ENCODE measurements at regions not wholly inside any gene's neighbourhood (a gene's known extent, or its start where the extent isn't known, plus 50 kb on each side); places are given as distances from the start of the nearest gene placed in this dataset.

DNA sequence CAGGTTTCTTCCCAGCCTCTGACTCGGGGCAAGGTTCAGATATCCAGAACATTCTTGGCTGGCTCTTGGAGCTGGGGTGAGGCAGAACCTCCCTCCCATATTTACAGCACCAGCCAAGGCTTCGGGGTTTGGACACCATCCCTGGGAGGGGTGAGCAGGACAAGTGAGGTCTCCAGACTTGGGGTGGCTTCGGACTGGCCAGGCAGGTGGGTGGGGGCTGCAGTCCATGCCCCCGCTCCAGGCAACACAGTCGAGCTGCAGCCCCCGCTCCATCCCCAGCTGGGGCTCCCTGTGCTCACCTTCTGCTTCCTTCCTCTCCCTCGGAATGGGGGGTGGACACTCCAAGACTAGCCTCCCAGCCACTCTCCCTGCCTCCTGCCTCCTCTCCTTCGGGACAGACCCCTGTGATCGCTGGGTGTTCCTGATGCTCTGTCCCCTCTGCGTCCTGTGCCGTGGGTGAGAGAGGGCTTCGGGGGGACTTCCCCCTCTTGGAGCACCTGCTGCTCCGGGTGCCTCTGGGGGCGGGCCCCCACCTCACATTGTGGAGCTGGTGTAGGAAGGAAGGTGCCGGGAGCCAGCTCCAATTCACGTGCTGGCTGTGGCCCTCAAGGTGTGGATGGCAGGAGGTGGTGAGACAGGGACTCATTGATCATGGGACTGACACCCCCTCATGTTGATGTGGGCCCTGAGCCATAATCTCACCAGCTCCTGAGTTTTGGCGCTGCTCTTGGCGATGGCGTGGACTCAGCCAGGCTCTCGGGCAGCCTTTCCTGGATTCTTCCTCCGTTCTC lies 189.2 kb downstream of the SEC14L1 start:
- no peak for DNase-seq (ENCODE audit: low read depth in 2 of 2)
- H3K4me3 ChIP-seq (replicated peaks in 1 of 4; ENCODE audit: control extremely low read depth in 1 of 4, insufficient read depth in 1 of 4, low read depth in 3 of 4, low read length in 4 of 4) = no peak overlapping the region
- H4K20me1 ChIP-seq (ENCODE audit: control insufficient read depth, extremely low read depth, insufficient read depth, low read length) = no peaks in the 10 kb centered on the region
- H3K9ac ChIP-seq (ENCODE audit: insufficient read depth, low read length) = no peak overlapping the region
- peaks cover 23% of the 10 kb centered on the region for H3K4me1 ChIP-seq (ENCODE audit: control insufficient read depth, extremely low read depth, insufficient read depth, low read length)
- H3K27ac ChIP-seq (ENCODE audit: insufficient read depth, low read length) = no peak overlapping the region
- H2AFZ ChIP-seq (ENCODE audit: low read length) = no peak overlapping the region
- H3K27me3 ChIP-seq (ENCODE audit: control insufficient read depth, insufficient read depth, low read length) = no peaks in the 10 kb centered on the region
- TF ChIP-seq, protein P1, sequence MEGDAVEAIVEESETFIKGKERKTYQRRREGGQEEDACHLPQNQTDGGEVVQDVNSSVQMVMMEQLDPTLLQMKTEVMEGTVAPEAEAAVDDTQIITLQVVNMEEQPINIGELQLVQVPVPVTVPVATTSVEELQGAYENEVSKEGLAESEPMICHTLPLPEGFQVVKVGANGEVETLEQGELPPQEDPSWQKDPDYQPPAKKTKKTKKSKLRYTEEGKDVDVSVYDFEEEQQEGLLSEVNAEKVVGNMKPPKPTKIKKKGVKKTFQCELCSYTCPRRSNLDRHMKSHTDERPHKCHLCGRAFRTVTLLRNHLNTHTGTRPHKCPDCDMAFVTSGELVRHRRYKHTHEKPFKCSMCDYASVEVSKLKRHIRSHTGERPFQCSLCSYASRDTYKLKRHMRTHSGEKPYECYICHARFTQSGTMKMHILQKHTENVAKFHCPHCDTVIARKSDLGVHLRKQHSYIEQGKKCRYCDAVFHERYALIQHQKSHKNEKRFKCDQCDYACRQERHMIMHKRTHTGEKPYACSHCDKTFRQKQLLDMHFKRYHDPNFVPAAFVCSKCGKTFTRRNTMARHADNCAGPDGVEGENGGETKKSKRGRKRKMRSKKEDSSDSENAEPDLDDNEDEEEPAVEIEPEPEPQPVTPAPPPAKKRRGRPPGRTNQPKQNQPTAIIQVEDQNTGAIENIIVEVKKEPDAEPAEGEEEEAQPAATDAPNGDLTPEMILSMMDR (conservative IDR thresholded peaks at IDR 0.05 in 1 of 2, IDR thresholded peaks at IDR 0.05 in 1 of 2; ENCODE audit: low read depth in 1 of 2, low read length in 2 of 2) = no peak
- H3K36me3 ChIP-seq (ENCODE audit: control insufficient read depth, insufficient read depth, low read length) = peaks cover 9% of the 10 kb centered on the region
- no peaks in the 10 kb centered on the region for H3K9me3 ChIP-seq (ENCODE audit: control insufficient read depth, insufficient read depth, low read depth, low read length)
- H3K4me2 ChIP-seq (ENCODE audit: extremely low read depth, insufficient read depth, low read length) = no peak overlapping the region
- peaks cover 88% of the 10 kb centered on the region for H3K79me2 ChIP-seq (ENCODE audit: control insufficient read depth, insufficient read depth, low read length)

DNA sequence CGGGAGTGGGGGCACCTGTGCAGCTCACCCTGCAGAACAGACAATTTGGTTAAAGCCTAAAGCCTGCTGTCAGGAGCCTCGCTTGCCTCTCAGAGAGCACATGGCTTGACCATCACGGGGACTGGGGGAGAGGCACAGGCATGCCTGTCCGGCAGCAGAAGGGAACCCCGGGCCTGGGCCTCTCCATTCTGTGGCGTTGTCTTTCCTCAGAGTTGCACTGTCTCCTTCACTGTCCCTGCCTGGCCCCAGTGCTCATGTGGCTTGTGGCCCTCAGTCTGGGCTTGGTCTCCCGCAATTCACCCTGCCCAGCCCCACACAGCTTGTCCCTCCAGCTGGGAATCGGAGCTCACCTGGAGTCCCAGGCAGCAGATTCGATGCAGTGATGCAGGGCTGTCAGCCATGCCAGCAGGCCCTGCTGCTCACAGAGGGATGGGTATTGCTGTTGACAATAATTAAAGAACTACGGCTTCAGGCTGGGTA lies 189.9 kb downstream of the SEC14L1 start:
- H3K9ac ChIP-seq (ENCODE audit: insufficient read depth, low read length) = no peak overlapping the region
- no peak overlapping the region for H3K4me2 ChIP-seq (ENCODE audit: extremely low read depth, insufficient read depth, low read length)
- H2AFZ ChIP-seq (ENCODE audit: low read length) = no peak overlapping the region
- no peaks in the 10 kb centered on the region for H4K20me1 ChIP-seq (ENCODE audit: control insufficient read depth, extremely low read depth, insufficient read depth, low read length)
- H3K4me3 ChIP-seq (replicated peaks in 1 of 4; ENCODE audit: control extremely low read depth in 1 of 4, insufficient read depth in 1 of 4, low read depth in 3 of 4, low read length in 4 of 4) = no peak overlapping the region
- no peak for TF ChIP-seq EZH2 (IDR thresholded peaks at IDR 0.05; ENCODE audit: low read length, missing control alignments)
- TF ChIP-seq, protein P1 (conservative IDR thresholded peaks at IDR 0.05 in 1 of 2, IDR thresholded peaks at IDR 0.05 in 1 of 2; ENCODE audit: low read depth in 1 of 2, low read length in 2 of 2) = no peak
- peaks cover 19% of the 10 kb centered on the region for H3K4me1 ChIP-seq (ENCODE audit: control insufficient read depth, extremely low read depth, insufficient read depth, low read length)
- H3K36me3 ChIP-seq (ENCODE audit: control insufficient read depth, insufficient read depth, low read length) = peaks cover 9% of the 10 kb centered on the region
- H3K27me3 ChIP-seq (ENCODE audit: control insufficient read depth, insufficient read depth, low read length) = no peaks in the 10 kb centered on the region
- no peaks in the 10 kb centered on the region for H3K9me3 ChIP-seq (ENCODE audit: control insufficient read depth, insufficient read depth, low read depth, low read length)
- no peak for DNase-seq (ENCODE audit: low read depth in 2 of 2)
- H3K79me2 ChIP-seq (ENCODE audit: control insufficient read depth, insufficient read depth, low read length) = peaks cover 88% of the 10 kb centered on the region
- peak overlapping the region; percentile 32 for H3K27ac ChIP-seq (ENCODE audit: insufficient read depth, low read length)

DNA sequence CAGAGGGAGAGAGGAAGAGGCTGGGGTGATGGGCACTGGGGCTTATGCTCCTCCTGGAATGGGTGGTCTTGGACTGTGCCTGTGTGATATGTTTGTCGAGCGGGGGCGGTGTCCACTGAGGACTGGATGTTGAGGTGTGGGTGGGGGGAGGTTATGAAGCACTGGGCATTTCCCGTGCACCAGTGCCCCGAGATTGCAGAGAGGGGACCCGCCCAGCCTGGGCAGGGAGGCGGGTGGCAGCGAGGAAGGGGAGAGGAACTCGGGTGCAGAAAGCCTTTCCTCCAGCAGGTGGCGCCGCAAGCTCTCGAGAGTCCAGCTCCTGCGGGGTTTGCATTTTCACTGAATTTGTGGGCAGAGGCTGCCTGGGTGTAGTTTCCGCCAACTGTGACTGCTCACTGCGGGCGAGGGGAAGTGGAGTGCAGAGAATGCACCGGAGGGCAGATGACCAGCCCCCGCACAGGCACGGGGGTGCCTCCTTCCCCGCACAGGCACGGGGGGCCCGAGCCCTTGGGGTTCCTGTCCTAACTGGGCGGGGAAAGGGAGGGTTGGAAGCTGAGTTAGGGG lies 190.6 kb downstream of the SEC14L1 start:
- Histone ChIP-seq H2AFZ (ENCODE audit: low read length) (no peak overlapping the region), H3K4me1 (ENCODE audit: control insufficient read depth, extremely low read depth, insufficient read depth, low read length) (peaks cover 11% of the 10 kb centered on the region), H3K36me3 (ENCODE audit: control insufficient read depth, insufficient read depth, low read length) (peaks cover 6% of the 10 kb centered on the region), H4K20me1 (ENCODE audit: control insufficient read depth, extremely low read depth, insufficient read depth, low read length) (no peaks in the 10 kb centered on the region), H3K27ac (ENCODE audit: insufficient read depth, low read length) (peak overlapping the region; percentile 67), H3K4me3 (replicated peaks in 1 of 4; ENCODE audit: control extremely low read depth in 1 of 4, insufficient read depth in 1 of 4, low read depth in 3 of 4, low read length in 4 of 4) (no peak overlapping the region), H3K79me2 (ENCODE audit: control insufficient read depth, insufficient read depth, low read length) (peaks cover 88% of the 10 kb centered on the region), H3K9me3 (ENCODE audit: control insufficient read depth, insufficient read depth, low read depth, low read length) (no peaks in the 10 kb centered on the region), H3K9ac (ENCODE audit: insufficient read depth, low read length) (peak overlapping the region; percentile 37), H3K4me2 (ENCODE audit: extremely low read depth, insufficient read depth, low read length) (peak overlapping the region; percentile 23), H3K27me3 (ENCODE audit: control insufficient read depth, insufficient read depth, low read length) (no peaks in the 10 kb centered on the region)
- no peak for TF ChIP-seq EZH2 (IDR thresholded peaks at IDR 0.05; ENCODE audit: low read length, missing control alignments)
- TF ChIP-seq, protein P1 (conservative IDR thresholded peaks at IDR 0.05 in 1 of 2, IDR thresholded peaks at IDR 0.05 in 1 of 2; ENCODE audit: low read depth in 1 of 2, low read length in 2 of 2) = peak; percentile 78 to 89
- peak; percentile 84 to 89 for DNase-seq (ENCODE audit: low read depth in 2 of 2)
